KMS-11 (cell line): ENCODE measurements at regions not wholly inside any gene's neighbourhood (a gene's known extent, or its start where the extent isn't known, plus 50 kb on each side); places are given as distances from the start of the nearest gene placed in this dataset.

ENCODE experiments used
- H2AFZ ChIP-seq: fragments of 200-600 bp; sonication (generic); 2 replicates; pipeline ENCODE4 v1.6.1; 2016; ENCODE audit warnings: antibody characterized with exemption, mixed run types, low read depth
- H3K27ac ChIP-seq: fragments of 200-600 bp; sonication (generic); 2 replicates; pipeline ENCODE4 v1.6.1; 2016; ENCODE audit warnings: mild to moderate bottlenecking, mixed run types
- H3K27me3 ChIP-seq: fragments of 200-600 bp; sonication (generic); 2 replicates; pipeline ENCODE4 v1.6.1; 2017; ENCODE audit warnings: mild to moderate bottlenecking, low read depth, mixed run types, moderate library complexity; ENCODE audit not compliant: insufficient read depth
- H3K36me3 ChIP-seq: fragments of 200-600 bp; sonication (generic); 2 replicates; pipeline ENCODE4 v1.6.1; 2017; ENCODE audit warnings: mild to moderate bottlenecking, mixed run types; ENCODE audit not compliant: insufficient read depth
- H3K4me1 ChIP-seq: fragments of 200-600 bp; sonication (generic); 2 replicates; pipeline ENCODE4 v1.6.1; 2016; ENCODE audit warnings: mild to moderate bottlenecking, low read depth, mixed run types; ENCODE audit not compliant: poor library complexity, severe bottlenecking
- H3K4me2 ChIP-seq: fragments of 200-600 bp; sonication (generic); 2 replicates; pipeline ENCODE4 v1.7.0; 2016; ENCODE audit warnings: mild to moderate bottlenecking, mixed run types
- H3K4me3 ChIP-seq: fragments of 200-600 bp; sonication (generic); IDR thresholded peaks from 2 replicates; pipeline ENCODE4 v1.6.1; 2017; ENCODE audit warnings: low read depth, low read length, mixed read lengths; ENCODE audit not compliant: insufficient read depth
- H3K79me2 ChIP-seq: fragments of 200-600 bp; sonication (generic); 2 replicates; pipeline ENCODE4 v1.6.1; 2016; ENCODE audit warnings: low read depth, mixed run types; ENCODE audit not compliant: insufficient read depth
- H3K9ac ChIP-seq: fragments of 200-600 bp; sonication (generic); 2 replicates; pipeline ENCODE4 v1.6.1; 2016; ENCODE audit warnings: mild to moderate bottlenecking, mixed run types
- H4K20me1 ChIP-seq: fragments of 200-600 bp; sonication (generic); 2 replicates; pipeline ENCODE4 v1.6.1; 2016; ENCODE audit warnings: mild to moderate bottlenecking, mixed run types; ENCODE audit not compliant: insufficient read depth
- TF ChIP-seq, protein P1 (sequence below): fragments of 200-600 bp; sonication (generic); conservative IDR thresholded peaks from 2 replicates; pipeline ENCODE4 v1.6.1; 2017; ENCODE audit warnings: low read depth, mild to moderate bottlenecking, antibody characterized with exemption, low read length, moderate library complexity, mixed read lengths

- TF ChIP-seq, protein P1, sequence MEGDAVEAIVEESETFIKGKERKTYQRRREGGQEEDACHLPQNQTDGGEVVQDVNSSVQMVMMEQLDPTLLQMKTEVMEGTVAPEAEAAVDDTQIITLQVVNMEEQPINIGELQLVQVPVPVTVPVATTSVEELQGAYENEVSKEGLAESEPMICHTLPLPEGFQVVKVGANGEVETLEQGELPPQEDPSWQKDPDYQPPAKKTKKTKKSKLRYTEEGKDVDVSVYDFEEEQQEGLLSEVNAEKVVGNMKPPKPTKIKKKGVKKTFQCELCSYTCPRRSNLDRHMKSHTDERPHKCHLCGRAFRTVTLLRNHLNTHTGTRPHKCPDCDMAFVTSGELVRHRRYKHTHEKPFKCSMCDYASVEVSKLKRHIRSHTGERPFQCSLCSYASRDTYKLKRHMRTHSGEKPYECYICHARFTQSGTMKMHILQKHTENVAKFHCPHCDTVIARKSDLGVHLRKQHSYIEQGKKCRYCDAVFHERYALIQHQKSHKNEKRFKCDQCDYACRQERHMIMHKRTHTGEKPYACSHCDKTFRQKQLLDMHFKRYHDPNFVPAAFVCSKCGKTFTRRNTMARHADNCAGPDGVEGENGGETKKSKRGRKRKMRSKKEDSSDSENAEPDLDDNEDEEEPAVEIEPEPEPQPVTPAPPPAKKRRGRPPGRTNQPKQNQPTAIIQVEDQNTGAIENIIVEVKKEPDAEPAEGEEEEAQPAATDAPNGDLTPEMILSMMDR: no peak
- Histone ChIP-seq H3K79me2 (no peaks in the 10 kb centered on the region), H2AFZ (no peak overlapping the region), H3K4me3 (no peak overlapping the region), H4K20me1 (no peaks in the 10 kb centered on the region), H3K27me3 (no peaks in the 10 kb centered on the region), H3K9ac (no peak overlapping the region), H3K36me3 (no peaks in the 10 kb centered on the region), H3K4me1 (no peaks in the 10 kb centered on the region), H3K4me2 (no peak overlapping the region), H3K27ac (no peak overlapping the region)
Measured at GRCh38 chr2:62277688-62278087, 81.8 kb downstream of the B3GNT2 start.
